WTC11 (cell line): ENCODE measurements at regions not wholly inside any gene's neighbourhood (a gene's known extent, or its start where the extent isn't known, plus 50 kb on each side); places are given as distances from the start of the nearest gene placed in this dataset.

Experiments
- ATAC-seq: fragments of 200-7000 bp; cut with Tn5 transposase; 2 replicates; pipeline ENCODE4 v1.10.0; 2021; ENCODE audit warnings: mild to moderate bottlenecking, moderate library complexity
- CTCF ChIA-PET: fragments of 300-600 bp; sonication (Branson Sonifier 250); formaldehyde crosslinking; loops from one replicate; lab custom pipeline; 2021; ENCODE audit warnings: antibody characterized with exemption; lab: Charles Lee
- POLR2A ChIA-PET: fragments of 350-600 bp; sonication (Branson Sonifier 250); formaldehyde crosslinking; loops from one replicate; lab custom pipeline; 2021; ENCODE audit warnings: antibody characterized with exemption; lab: Charles Lee
- DNase-seq: peaks from one replicate; pipeline ENCODE4 v3.0.0; 2021; ENCODE audit warnings: low spot score
- H3K27ac Mint-ChIP-seq: 2 replicates; pipeline ENCODE4 v1.8.0; 2021; ENCODE audit warnings: mixed read lengths
- H3K27me3 Mint-ChIP-seq: 2 replicates; pipeline ENCODE4 v1.8.0; 2021; ENCODE audit warnings: low read depth, mild to moderate bottlenecking, moderate library complexity, mixed read lengths
- H3K36me3 Mint-ChIP-seq: 2 replicates; pipeline ENCODE4 v1.8.0; 2021; ENCODE audit warnings: mixed read lengths
- H3K4me1 Mint-ChIP-seq: 2 replicates; pipeline ENCODE4 v1.8.0; 2022; ENCODE audit warnings: mixed read lengths
- H3K4me3 Mint-ChIP-seq: 2 replicates; pipeline ENCODE4 v1.8.0; 2021; ENCODE audit warnings: mild to moderate bottlenecking, moderate library complexity, mixed read lengths
- H3K9me3 Mint-ChIP-seq: 2 replicates; pipeline ENCODE4 v1.8.0; 2021; ENCODE audit warnings: mixed read lengths
- ATF3 ChIP-seq: sonication (generic); formaldehyde crosslinking; conservative IDR thresholded peaks from 2 replicates; pipeline ENCODE4 v1.8.1; 2022; ENCODE audit warnings: mild to moderate bottlenecking, missing genetic modification reagents
- CBFB ChIP-seq: sonication (generic); formaldehyde crosslinking; IDR thresholded peaks from 2 replicates; pipeline ENCODE4 v1.8.1; 2022; ENCODE audit warnings: mild to moderate bottlenecking, low read depth, missing genetic modification reagents
- CTCF ChIP-seq: fragments of 200-600 bp; IDR thresholded peaks from 2 replicates; pipeline ENCODE4 v1.8.0; 2022; ENCODE audit warnings: antibody characterized with exemption
- GABPB1 ChIP-seq: sonication (generic); formaldehyde crosslinking; IDR thresholded peaks from 2 replicates; pipeline ENCODE4 v1.8.1; 2023; ENCODE audit warnings: mild to moderate bottlenecking, missing genetic modification reagents
- MAX ChIP-seq: sonication (generic); formaldehyde crosslinking; IDR thresholded peaks from 2 replicates; pipeline ENCODE4 v1.8.0; 2022; ENCODE audit warnings: mild to moderate bottlenecking, missing genetic modification reagents
- NFE2L1 ChIP-seq: sonication (generic); formaldehyde crosslinking; IDR thresholded peaks from 2 replicates; pipeline ENCODE4 v1.8.1; 2023; ENCODE audit warnings: missing genetic modification reagents
- NFYB ChIP-seq: sonication (generic); formaldehyde crosslinking; conservative IDR thresholded peaks from 2 replicates; pipeline ENCODE4 v1.8.0; 2022; ENCODE audit warnings: low read depth, missing genetic modification reagents
- OVOL2 ChIP-seq: fragments of 250-450 bp; sonication (Bioruptor Pico); IDR thresholded peaks from 2 replicates; pipeline ENCODE4 v1.9.0; 2021; ENCODE audit warnings: mild to moderate bottlenecking, borderline replicate concordance
- RELA ChIP-seq: sonication (generic); formaldehyde crosslinking; IDR thresholded peaks from 2 replicates; pipeline ENCODE4 v1.8.1; 2022; ENCODE audit warnings: missing genetic modification reagents, mild to moderate bottlenecking, borderline replicate concordance
- SMAD3 ChIP-seq: sonication (generic); formaldehyde crosslinking; IDR thresholded peaks from 2 replicates; pipeline ENCODE4 v1.8.0; 2022; ENCODE audit warnings: missing genetic modification reagents, mild to moderate bottlenecking, borderline replicate concordance
- SOX15 ChIP-seq: fragments of 250-450 bp; sonication (Bioruptor Pico); IDR thresholded peaks from 2 replicates; pipeline ENCODE4 v1.9.0; 2021; ENCODE audit warnings: mild to moderate bottlenecking
- SP1 ChIP-seq: sonication (generic); formaldehyde crosslinking; conservative IDR thresholded peaks from 2 replicates; pipeline ENCODE4 v1.8.1; 2022; ENCODE audit warnings: missing genetic modification reagents
- TEAD1 ChIP-seq: sonication (generic); formaldehyde crosslinking; IDR thresholded peaks from 2 replicates; pipeline ENCODE4 v1.8.0; 2022; ENCODE audit warnings: mild to moderate bottlenecking, missing genetic modification reagents
- ZNF263 ChIP-seq: sonication (generic); formaldehyde crosslinking; IDR thresholded peaks from 2 replicates; pipeline ENCODE4 v1.8.1; 2022; ENCODE audit warnings: low read depth, mild to moderate bottlenecking, moderate library complexity, missing genetic modification reagents
- ZNF396 ChIP-seq: fragments of 250-450 bp; sonication (Bioruptor Pico); IDR thresholded peaks from 2 replicates; pipeline ENCODE4 v1.8.0; 2021; ENCODE audit warnings: mild to moderate bottlenecking, moderate library complexity, borderline replicate concordance
- ZNF532 ChIP-seq: fragments of 250-450 bp; sonication (Bioruptor Pico); IDR thresholded peaks from 2 replicates; pipeline ENCODE4 v1.9.0; 2021; ENCODE audit warnings: mild to moderate bottlenecking, borderline replicate concordance
- TF ChIP-seq, protein P1 (sequence below): sonication (generic); formaldehyde crosslinking; IDR thresholded peaks from 2 replicates; pipeline ENCODE4 v1.8.1; 2023; ENCODE audit warnings: mild to moderate bottlenecking, missing genetic modification reagents, moderate library complexity
- TF ChIP-seq, protein P2 (sequence below): sonication (generic); formaldehyde crosslinking; IDR thresholded peaks from 2 replicates; pipeline ENCODE4 v1.8.0; 2022; ENCODE audit warnings: mild to moderate bottlenecking, missing genetic modification reagents
- TF ChIP-seq, protein P3 (sequence below): sonication (generic); formaldehyde crosslinking; IDR thresholded peaks from 2 replicates; pipeline ENCODE4 v1.8.1; 2022; ENCODE audit warnings: low read depth, missing genetic modification reagents, borderline replicate concordance
- TF ChIP-seq, protein P4 (sequence below): sonication (generic); formaldehyde crosslinking; IDR thresholded peaks from 2 replicates; pipeline ENCODE4 v1.8.0; 2022; ENCODE audit warnings: mild to moderate bottlenecking, missing genetic modification reagents

DNA sequence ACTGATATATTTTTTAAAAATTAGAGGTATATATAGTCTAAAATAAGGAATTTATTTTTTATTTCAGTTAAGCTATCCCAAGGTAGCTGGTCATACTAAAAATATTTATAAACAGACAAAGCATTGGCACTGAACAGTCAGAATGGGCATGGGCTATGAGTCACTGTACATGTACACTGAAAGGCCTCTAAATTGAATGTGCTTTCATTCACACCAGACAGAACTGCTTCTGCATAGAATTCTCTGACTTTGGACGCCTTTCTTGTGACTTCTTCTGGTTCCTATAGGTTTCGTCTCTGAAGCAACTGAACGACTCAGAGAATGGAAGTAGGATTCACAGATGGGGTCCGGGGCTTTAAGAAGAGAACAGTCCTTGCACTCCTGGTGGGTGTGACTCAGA, 394.8 kb upstream of the MEF2C start (continued):
- TF ChIP-seq, protein P1, sequence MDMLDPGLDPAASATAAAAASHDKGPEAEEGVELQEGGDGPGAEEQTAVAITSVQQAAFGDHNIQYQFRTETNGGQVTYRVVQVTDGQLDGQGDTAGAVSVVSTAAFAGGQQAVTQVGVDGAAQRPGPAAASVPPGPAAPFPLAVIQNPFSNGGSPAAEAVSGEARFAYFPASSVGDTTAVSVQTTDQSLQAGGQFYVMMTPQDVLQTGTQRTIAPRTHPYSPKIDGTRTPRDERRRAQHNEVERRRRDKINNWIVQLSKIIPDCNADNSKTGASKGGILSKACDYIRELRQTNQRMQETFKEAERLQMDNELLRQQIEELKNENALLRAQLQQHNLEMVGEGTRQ, result no peak
- no peak for TF ChIP-seq ZNF396 (CRISPR knock-in tag)
- no peak for TF ChIP-seq CBFB

DNA sequence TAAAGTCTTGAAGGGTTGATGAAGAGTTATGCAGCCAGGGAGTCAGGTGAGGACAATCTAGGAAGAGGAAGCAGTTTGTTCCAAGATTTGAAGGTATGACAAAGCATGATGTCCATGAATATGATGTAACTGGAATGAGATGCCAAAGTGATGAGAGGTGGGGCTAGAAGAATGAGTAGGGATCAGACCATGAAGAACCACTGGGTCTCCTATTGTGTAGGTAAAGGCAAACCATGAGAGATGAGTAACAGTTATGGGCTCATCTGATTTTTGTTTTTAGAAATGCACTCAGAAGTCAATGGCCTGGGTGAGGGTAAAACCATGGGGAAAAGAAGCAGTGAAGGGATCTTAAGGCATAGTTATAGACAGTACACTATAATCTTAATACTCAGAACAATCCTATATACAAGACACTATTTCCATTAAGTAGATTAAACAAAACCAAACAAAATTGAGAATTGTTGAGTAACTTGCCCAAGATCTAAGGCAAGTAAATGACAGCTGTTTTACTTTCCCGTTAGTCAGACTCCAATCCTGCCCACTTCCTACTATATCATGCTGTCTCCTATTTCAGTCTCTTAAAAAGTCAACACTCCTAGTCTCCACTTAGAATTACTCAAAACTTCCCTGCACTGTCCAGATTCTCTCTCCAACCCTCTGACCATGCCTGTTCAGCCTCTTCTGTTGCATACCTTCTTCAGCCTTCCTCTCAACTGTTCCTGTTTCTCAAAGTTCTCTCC, 393.8 kb upstream of the MEF2C start:
- no peak for ATAC-seq
- Mint-ChIP-seq H3K9me3 (no peaks in the 10 kb centered on the region), H3K4me1 (0 out of 2 replicates have a peak, but pooled peaks cover 2% of the 10 kb centered on the region), H3K27me3 (no peaks in the 10 kb centered on the region), H3K36me3 (no peaks in the 10 kb centered on the region), H3K27ac (no peak overlapping the region), H3K4me3 (no peak overlapping the region)
- no peak for DNase-seq
- TF ChIP-seq OVOL2 (CRISPR knock-in tag), result no peak
- TF ChIP-seq, protein P2, sequence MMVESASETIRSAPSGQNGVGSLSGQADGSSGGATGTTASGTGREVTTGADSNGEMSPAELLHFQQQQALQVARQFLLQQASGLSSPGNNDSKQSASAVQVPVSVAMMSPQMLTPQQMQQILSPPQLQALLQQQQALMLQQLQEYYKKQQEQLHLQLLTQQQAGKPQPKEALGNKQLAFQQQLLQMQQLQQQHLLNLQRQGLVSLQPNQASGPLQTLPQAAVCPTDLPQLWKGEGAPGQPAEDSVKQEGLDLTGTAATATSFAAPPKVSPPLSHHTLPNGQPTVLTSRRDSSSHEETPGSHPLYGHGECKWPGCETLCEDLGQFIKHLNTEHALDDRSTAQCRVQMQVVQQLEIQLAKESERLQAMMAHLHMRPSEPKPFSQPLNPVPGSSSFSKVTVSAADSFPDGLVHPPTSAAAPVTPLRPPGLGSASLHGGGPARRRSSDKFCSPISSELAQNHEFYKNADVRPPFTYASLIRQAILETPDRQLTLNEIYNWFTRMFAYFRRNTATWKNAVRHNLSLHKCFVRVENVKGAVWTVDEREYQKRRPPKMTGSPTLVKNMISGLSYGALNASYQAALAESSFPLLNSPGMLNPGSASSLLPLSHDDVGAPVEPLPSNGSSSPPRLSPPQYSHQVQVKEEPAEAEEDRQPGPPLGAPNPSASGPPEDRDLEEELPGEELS, result no peak
- no peak for TF ChIP-seq NFYB (CRISPR knock-in tag)
- ChIA-PET POLR2A (no interaction called here), CTCF (no interaction called here)

- no peak for ATAC-seq
- H3K36me3 Mint-ChIP-seq, result no peaks in the 10 kb centered on the region
- TF ChIP-seq NFE2L1 (CRISPR knock-in tag) (no peak), SMAD3 (CRISPR knock-in tag) (no peak), CBFB (no peak), SP1 (no peak), ATF3 (CRISPR knock-in tag) (no peak), ZNF532 (CRISPR knock-in tag) (no peak), TEAD1 (no peak), GABPB1 (CRISPR knock-in tag) (no peak), MAX (CRISPR knock-in tag) (no peak), RELA (CRISPR knock-in tag) (no peak), SOX15 (CRISPR knock-in tag) (no peak), ZNF263 (no peak), CTCF (no peak)
- TF ChIP-seq, protein P3, sequence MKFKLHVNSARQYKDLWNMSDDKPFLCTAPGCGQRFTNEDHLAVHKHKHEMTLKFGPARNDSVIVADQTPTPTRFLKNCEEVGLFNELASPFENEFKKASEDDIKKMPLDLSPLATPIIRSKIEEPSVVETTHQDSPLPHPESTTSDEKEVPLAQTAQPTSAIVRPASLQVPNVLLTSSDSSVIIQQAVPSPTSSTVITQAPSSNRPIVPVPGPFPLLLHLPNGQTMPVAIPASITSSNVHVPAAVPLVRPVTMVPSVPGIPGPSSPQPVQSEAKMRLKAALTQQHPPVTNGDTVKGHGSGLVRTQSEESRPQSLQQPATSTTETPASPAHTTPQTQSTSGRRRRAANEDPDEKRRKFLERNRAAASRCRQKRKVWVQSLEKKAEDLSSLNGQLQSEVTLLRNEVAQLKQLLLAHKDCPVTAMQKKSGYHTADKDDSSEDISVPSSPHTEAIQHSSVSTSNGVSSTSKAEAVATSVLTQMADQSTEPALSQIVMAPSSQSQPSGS, result no peak
- TF ChIP-seq, protein P4, sequence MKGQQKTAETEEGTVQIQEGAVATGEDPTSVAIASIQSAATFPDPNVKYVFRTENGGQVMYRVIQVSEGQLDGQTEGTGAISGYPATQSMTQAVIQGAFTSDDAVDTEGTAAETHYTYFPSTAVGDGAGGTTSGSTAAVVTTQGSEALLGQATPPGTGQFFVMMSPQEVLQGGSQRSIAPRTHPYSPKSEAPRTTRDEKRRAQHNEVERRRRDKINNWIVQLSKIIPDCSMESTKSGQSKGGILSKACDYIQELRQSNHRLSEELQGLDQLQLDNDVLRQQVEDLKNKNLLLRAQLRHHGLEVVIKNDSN (CRISPR knock-in tag), result no peak
- TF ChIP-seq, all 79 proteins: peak for 0
- H3K27ac Mint-ChIP-seq, result no peak overlapping the region
- ChIA-PET CTCF (no interaction called here), POLR2A (no interaction called here)
- DNase-seq, result no peak
- no peaks in the 10 kb centered on the region for H3K27me3 Mint-ChIP-seq
- H3K4me3 Mint-ChIP-seq, result no peak overlapping the region
- 0 out of 2 replicates have a peak, but pooled peaks cover 2% of the 10 kb centered on the region for H3K4me1 Mint-ChIP-seq
- H3K9me3 Mint-ChIP-seq, result no peaks in the 10 kb centered on the region
Measured at GRCh38 chr5:89275066-89275855, 392.3 kb upstream of the MEF2C start.
